Left ventricle myocardium inferior (tissue), 1 donor: ENCODE measurements at regions not wholly inside any gene's neighbourhood (a gene's known extent, or its start where the extent isn't known, plus 50 kb on each side); places are given as distances from the start of the nearest gene placed in this dataset.

Experiments
- DNase-seq: peaks from one replicate; pipeline ENCODE4 v3.0.0-alpha.2; 2020
- H3K27ac ChIP-seq: fragments of 200-600 bp; replicated peaks from 2 replicates; pipeline ENCODE4 v1.8.0; 2021
- H3K27me3 ChIP-seq: fragments of 200-600 bp; 2 replicates; pipeline ENCODE4 v1.8.0; 2021; ENCODE audit warnings: low read depth
- H3K36me3 ChIP-seq: fragments of 200-600 bp; 2 replicates; pipeline ENCODE4 v1.8.0; 2021
- H3K4me1 ChIP-seq: fragments of 200-600 bp; 2 replicates; pipeline ENCODE4 v1.8.0; 2021
- H3K4me3 ChIP-seq: fragments of 200-600 bp; 2 replicates; pipeline ENCODE4 v1.8.0; 2021; ENCODE audit warnings: mild to moderate bottlenecking, moderate library complexity
- H3K9me3 ChIP-seq: fragments of 200-600 bp; replicated peaks from 2 replicates; pipeline ENCODE4 v1.8.0; 2021
- intact Hi-C: fragments of 100-400 bp; cut with micrococcal nuclease; formaldehyde crosslinking; loops from one replicate; pipeline ENCODE4 v1.11.0; 2022
- TF ChIP-seq, protein P1 (sequence below): fragments of 200-600 bp; IDR thresholded peaks from 2 replicates; pipeline ENCODE4 v1.8.0; 2021; ENCODE audit warnings: antibody characterized with exemption, mild to moderate bottlenecking, borderline replicate concordance
- donor health status: DM: no; HTN: yes; CAD: no; lungs with severe emphysema.

DNA sequence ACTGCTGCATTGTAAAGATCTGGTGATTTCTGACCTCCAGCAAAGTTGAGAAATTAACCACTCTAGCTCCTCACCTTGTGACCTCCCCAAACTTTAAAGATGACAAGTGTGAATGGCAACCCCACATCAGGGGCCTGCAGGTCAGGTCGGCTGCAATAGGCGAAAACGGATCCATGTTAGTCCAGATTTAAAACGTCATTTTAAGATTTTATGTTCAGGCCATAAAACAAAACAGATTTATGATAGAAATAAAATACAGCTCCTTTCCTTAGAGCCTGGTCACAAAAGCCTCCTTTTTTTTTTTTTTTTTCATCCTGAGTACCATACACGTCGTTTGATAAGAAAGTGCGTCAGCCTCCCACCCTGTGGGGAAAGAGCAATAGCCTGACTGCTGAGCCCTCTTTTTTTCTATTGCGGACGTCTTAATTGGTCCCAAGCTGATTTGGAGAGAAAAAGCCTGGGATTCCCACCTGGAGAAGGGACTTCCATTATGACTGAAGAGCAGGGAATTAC is 519.2 kb upstream of the NOX3 start:
- DNase-seq = no peak
- intact Hi-C loops = no loop called here
- Histone ChIP-seq H3K4me1 (peaks cover 1% of the 10 kb centered on the region), H3K27me3 (no peaks in the 10 kb centered on the region), H3K27ac (no peak overlapping the region), H3K9me3 (no peaks in the 10 kb centered on the region), H3K4me3 (no peak overlapping the region), H3K36me3 (no peaks in the 10 kb centered on the region)
- TF ChIP-seq, protein P1, sequence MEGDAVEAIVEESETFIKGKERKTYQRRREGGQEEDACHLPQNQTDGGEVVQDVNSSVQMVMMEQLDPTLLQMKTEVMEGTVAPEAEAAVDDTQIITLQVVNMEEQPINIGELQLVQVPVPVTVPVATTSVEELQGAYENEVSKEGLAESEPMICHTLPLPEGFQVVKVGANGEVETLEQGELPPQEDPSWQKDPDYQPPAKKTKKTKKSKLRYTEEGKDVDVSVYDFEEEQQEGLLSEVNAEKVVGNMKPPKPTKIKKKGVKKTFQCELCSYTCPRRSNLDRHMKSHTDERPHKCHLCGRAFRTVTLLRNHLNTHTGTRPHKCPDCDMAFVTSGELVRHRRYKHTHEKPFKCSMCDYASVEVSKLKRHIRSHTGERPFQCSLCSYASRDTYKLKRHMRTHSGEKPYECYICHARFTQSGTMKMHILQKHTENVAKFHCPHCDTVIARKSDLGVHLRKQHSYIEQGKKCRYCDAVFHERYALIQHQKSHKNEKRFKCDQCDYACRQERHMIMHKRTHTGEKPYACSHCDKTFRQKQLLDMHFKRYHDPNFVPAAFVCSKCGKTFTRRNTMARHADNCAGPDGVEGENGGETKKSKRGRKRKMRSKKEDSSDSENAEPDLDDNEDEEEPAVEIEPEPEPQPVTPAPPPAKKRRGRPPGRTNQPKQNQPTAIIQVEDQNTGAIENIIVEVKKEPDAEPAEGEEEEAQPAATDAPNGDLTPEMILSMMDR = no peak

DNA sequence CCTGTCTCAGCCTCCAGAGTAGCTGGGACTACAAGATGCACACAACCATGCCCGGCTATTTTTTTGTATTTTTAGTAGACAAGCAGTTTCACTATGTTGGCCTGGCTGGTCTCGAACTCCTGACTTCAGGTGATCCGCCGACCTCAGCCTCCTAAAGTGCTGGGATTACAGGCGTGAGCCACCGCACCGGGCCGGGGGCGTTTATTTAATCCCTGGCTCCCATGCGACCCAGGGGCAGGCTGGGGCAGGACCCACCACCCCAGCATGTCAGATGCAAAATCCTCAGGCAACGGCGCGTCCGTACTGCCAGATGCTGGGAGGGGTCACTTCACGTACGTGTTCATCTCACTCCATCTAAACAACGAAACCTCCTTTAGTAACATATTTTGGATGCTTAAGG is 518.7 kb upstream of the NOX3 start:
- Histone ChIP-seq H3K36me3 (no peaks in the 10 kb centered on the region), H3K9me3 (no peaks in the 10 kb centered on the region), H3K27me3 (no peaks in the 10 kb centered on the region), H3K4me1 (no peaks in the 10 kb centered on the region), H3K4me3 (no peak overlapping the region), H3K27ac (no peak overlapping the region)
- DNase-seq = no peak
- TF ChIP-seq, protein P1 = no peak
- intact Hi-C loops = no loop called here

DNA sequence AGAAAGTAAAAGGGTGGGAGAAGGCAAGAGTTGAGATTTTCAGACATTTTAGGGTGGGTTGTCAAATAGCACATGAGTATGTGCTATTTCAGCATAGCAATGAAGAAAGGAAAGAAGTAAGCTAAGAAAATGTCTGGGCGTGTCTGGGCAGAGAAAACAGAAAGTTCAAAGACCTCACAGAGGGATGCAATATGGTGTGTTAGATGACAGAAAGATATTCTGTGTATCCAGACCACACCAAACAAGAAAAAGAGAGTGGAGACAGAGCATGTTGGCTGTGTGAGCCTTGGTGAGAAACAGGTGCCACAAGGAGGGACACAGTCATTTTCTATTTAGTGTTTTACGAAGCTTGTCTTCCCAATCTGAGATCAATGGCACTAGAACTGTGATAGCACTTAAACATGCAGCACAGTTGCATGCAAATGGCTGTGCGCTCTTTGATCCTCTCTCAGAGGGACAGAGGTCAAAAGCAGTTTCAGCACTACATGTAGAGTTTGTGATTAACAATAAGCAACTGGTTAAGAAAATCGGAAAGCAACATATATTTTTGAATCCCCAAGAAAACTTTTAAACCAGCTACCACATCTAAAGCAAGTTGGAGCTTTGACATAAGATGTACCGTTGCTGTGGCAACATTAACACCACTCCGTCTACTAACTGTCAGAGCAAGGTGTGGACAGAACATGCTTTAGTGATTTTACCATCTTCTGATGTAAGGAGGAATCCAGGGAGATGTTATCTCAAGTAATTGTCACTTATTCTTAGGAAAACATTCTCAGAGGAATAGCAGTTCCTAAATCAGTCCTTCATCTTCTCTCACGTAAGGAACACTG is 515.5 kb upstream of the NOX3 start:
- H3K27me3 ChIP-seq = no peaks in the 10 kb centered on the region
- no peaks in the 10 kb centered on the region for H3K4me1 ChIP-seq
- no peaks in the 10 kb centered on the region for H3K36me3 ChIP-seq
- DNase-seq = no peak
- H3K9me3 ChIP-seq = no peaks in the 10 kb centered on the region
- intact Hi-C loops = no loop called here
- H3K4me3 ChIP-seq = no peak overlapping the region
- TF ChIP-seq, protein P1 = no peak
- H3K27ac ChIP-seq = no peak overlapping the region

DNA sequence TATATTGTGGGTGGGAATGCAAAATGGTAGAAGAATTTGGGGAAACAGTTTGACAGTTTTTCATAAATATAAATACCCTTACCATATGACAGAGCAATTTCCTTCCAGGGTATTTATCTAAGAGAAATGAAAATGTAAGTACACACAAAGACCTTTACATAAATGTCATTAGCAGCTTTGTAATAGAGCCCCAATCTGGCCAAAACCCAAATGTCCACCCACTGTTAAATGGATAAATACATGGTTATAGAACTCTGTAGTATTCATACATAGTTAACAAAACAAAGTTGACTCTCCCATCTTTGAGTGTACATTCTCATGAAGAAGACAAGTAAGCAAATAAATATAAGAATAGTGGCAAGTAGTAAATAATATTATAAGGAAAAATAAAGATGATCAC is 514.8 kb upstream of the NOX3 start:
- Histone ChIP-seq H3K27me3 (no peaks in the 10 kb centered on the region), H3K9me3 (no peaks in the 10 kb centered on the region), H3K27ac (no peak overlapping the region), H3K4me1 (no peaks in the 10 kb centered on the region), H3K4me3 (no peak overlapping the region), H3K36me3 (no peaks in the 10 kb centered on the region)
- intact Hi-C loops = no loop called here
- TF ChIP-seq, protein P1 = no peak
- no peak for DNase-seq

DNA sequence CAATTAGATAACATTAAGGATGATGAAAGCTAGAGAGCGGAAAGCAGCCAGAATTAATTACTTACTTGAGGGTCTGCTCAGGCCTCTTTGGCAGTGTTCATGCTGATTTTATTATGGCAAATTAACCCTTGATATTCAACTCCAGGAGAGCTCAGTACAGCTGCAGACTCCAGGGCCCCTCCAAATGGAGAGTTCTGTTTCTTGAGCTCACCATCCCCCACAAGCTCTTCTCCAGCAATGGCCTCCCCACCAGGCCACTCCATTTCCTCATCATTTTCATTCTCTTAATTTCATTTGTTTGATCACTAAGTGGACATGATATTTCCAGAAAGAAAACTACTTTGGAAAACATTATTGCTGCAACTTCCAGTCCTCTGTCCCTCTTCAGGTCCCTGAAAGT is 513.3 kb upstream of the NOX3 start:
- intact Hi-C loops = no loop called here
- Histone ChIP-seq H3K27ac (no peak overlapping the region), H3K27me3 (no peaks in the 10 kb centered on the region), H3K4me3 (no peak overlapping the region), H3K9me3 (no peaks in the 10 kb centered on the region), H3K4me1 (no peaks in the 10 kb centered on the region), H3K36me3 (no peaks in the 10 kb centered on the region)
- TF ChIP-seq, protein P1 = no peak
- DNase-seq = no peak
